ENCODE measurements at regions not wholly inside any gene's neighbourhood (a gene's known extent, or its start where the extent isn't known, plus 50 kb on each side); places are given as distances from the start of the nearest gene placed in this dataset.

DNA sequence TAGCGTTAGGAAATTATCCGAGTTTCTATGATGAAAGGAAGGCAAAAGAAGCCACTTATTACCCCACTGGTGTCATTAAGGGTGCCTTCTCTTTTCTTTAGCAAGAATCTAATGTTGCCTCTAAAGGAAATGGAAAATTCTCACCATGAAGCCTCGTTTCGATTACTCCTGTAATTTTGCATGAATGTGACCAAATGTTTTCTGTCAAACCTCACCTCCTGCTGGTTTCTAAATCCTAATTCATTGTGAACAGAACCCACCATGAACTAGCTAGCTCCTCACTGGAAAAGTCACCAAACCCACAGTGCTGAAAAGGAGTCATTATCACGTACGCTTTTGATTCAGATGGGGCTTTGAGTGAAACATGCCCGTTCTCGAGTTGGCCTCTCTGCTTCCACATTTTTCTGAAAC is 119.9 kb downstream of the COPS8 start:
- Histone ChIP-seq H3K4me1 (ENCODE audit: control insufficient read depth, low read length) (no peaks in the 10 kb centered on the region), H3K9me3 (ENCODE audit: control insufficient read depth, insufficient read depth, low read length) (no peaks in the 10 kb centered on the region), H3F3A (ENCODE audit: control insufficient read depth, insufficient read depth) (no peaks in the 10 kb centered on the region), H3K4me2 (ENCODE audit: low read length) (no peak overlapping the region), H3K27me3 (ENCODE audit: control insufficient read depth, low read length) (no peaks in the 10 kb centered on the region), H3K27ac (ENCODE audit: low read depth, low read length) (no peak overlapping the region), H3K79me2 (ENCODE audit: control insufficient read depth, low read length) (no peaks in the 10 kb centered on the region), H3K9me2 (replicated peaks; ENCODE audit: control insufficient read depth, low read length) (no peaks in the 10 kb centered on the region), H3K4me3 (ENCODE audit: low read length) (no peak overlapping the region), H4K20me1 (ENCODE audit: control insufficient read depth, insufficient read depth, low read depth, low read length) (no peaks in the 10 kb centered on the region), H3K36me3 (ENCODE audit: control insufficient read depth, low read length) (no peaks in the 10 kb centered on the region)
- no peak for TF ChIP-seq EZH2phosphoT487 (IDR thresholded peaks at IDR 0.05; ENCODE audit: borderline replicate concordance, low read length)
- TF ChIP-seq, protein P1, sequence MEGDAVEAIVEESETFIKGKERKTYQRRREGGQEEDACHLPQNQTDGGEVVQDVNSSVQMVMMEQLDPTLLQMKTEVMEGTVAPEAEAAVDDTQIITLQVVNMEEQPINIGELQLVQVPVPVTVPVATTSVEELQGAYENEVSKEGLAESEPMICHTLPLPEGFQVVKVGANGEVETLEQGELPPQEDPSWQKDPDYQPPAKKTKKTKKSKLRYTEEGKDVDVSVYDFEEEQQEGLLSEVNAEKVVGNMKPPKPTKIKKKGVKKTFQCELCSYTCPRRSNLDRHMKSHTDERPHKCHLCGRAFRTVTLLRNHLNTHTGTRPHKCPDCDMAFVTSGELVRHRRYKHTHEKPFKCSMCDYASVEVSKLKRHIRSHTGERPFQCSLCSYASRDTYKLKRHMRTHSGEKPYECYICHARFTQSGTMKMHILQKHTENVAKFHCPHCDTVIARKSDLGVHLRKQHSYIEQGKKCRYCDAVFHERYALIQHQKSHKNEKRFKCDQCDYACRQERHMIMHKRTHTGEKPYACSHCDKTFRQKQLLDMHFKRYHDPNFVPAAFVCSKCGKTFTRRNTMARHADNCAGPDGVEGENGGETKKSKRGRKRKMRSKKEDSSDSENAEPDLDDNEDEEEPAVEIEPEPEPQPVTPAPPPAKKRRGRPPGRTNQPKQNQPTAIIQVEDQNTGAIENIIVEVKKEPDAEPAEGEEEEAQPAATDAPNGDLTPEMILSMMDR (IDR thresholded peaks at IDR 0.05; ENCODE audit: low read depth, low read length, poor library complexity, severe bottlenecking): no peak

DNA sequence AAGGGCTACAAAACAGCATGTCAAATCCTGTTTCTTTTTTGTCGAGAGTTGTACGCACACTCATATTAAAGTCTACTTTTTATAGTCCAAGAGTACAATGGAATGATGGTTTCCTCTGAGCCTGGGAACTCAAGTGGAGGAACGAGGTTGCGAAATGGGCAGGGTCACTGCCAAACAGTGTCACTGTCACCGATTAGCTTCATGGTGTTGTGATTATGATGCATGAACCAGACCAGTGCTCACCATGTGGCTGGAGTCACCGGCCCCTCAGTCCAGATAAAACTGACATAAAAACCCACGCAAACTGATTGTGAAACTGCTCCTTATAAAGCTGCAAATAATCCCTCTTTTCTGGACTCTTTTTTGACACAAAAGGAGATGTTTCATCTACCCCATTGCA is 122.0 kb downstream of the COPS8 start:
- H3K36me3 ChIP-seq (ENCODE audit: control insufficient read depth, low read length): no peaks in the 10 kb centered on the region

DNA sequence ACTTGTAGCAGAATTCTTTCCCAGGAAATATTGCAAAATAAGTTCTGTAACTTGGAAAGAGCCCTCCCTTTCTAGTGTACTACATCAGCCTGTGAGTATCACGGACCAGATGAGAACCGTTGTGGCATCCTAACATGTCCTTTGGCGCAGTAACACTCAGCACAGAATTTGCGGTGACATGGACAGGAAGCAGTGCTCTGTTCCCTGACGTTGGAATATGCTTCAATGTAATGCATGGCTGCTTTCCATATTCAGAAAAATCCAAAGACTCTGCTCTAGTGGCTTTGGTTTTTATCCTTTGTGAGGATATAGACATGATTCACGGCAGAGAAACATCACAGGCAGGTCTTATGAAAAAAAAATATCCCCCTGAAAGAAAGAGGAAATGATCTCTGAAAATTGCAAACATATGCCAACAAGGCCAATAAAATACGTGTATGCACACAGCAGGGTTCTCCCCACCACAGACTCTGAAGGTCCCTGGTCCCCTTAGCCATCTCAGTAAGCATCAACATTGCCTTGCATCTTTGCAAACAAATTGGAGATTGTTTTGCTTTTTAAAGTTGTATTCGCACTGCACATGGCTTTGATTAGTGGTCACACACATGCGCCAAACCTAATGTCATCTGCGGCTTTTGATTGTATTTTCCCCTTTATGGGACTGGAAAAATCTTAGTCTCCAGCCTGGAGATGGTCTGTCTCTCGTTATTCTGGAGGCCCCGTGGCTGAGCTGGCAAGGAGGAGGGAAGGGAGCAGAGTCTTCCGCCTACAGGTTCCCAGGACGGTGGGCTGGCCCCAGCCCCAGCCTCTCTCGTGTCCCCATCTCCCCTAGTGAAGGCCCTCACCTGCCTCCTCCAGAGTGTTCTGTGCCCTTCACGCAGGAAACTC is 122.9 kb downstream of the COPS8 start:
- H3K4me2 ChIP-seq (ENCODE audit: low read length): no peak overlapping the region
- no peak overlapping the region for H3K4me3 ChIP-seq (ENCODE audit: low read length)
- H3F3A ChIP-seq (ENCODE audit: control insufficient read depth, insufficient read depth): peaks cover 6% of the 10 kb centered on the region; the same call in 1 of the 2 replicates
- H3K27ac ChIP-seq (ENCODE audit: low read depth, low read length): no peak overlapping the region
- no peaks in the 10 kb centered on the region for H3K79me2 ChIP-seq (ENCODE audit: control insufficient read depth, low read length)
- H4K20me1 ChIP-seq (ENCODE audit: control insufficient read depth, insufficient read depth, low read depth, low read length): no peaks in the 10 kb centered on the region
- TF ChIP-seq, protein P1 (IDR thresholded peaks at IDR 0.05; ENCODE audit: low read depth, low read length, poor library complexity, severe bottlenecking): no peak
- no peak for TF ChIP-seq EZH2phosphoT487 (IDR thresholded peaks at IDR 0.05; ENCODE audit: borderline replicate concordance, low read length)
- no peaks in the 10 kb centered on the region for H3K27me3 ChIP-seq (ENCODE audit: control insufficient read depth, low read length)
- peaks cover 18% of the 10 kb centered on the region; the same call in 1 of the 2 replicates for H3K9me3 ChIP-seq (ENCODE audit: control insufficient read depth, insufficient read depth, low read length)
- no peaks in the 10 kb centered on the region for H3K36me3 ChIP-seq (ENCODE audit: control insufficient read depth, low read length)
- H3K9me2 ChIP-seq (replicated peaks; ENCODE audit: control insufficient read depth, low read length): no peaks in the 10 kb centered on the region
- no peaks in the 10 kb centered on the region for H3K4me1 ChIP-seq (ENCODE audit: control insufficient read depth, low read length)

More for the DNA sequence above, 122.0 kb downstream of the COPS8 start:
- Histone ChIP-seq H3K4me1 (ENCODE audit: control insufficient read depth, low read length) (no peaks in the 10 kb centered on the region), H3K9me3 (ENCODE audit: control insufficient read depth, insufficient read depth, low read length) (peaks cover 14% of the 10 kb centered on the region; the same call in 1 of the 2 replicates), H3K4me3 (ENCODE audit: low read length) (no peak overlapping the region), H3F3A (ENCODE audit: control insufficient read depth, insufficient read depth) (peaks cover 5% of the 10 kb centered on the region; the same call in 1 of the 2 replicates), H3K4me2 (ENCODE audit: low read length) (no peak overlapping the region), H3K79me2 (ENCODE audit: control insufficient read depth, low read length) (no peaks in the 10 kb centered on the region), H3K9me2 (replicated peaks; ENCODE audit: control insufficient read depth, low read length) (no peaks in the 10 kb centered on the region), H3K27me3 (ENCODE audit: control insufficient read depth, low read length) (no peaks in the 10 kb centered on the region), H4K20me1 (ENCODE audit: control insufficient read depth, insufficient read depth, low read depth, low read length) (no peaks in the 10 kb centered on the region), H3K27ac (ENCODE audit: low read depth, low read length) (no peak overlapping the region)
- no peak for TF ChIP-seq EZH2phosphoT487 (IDR thresholded peaks at IDR 0.05; ENCODE audit: borderline replicate concordance, low read length)
- TF ChIP-seq, protein P1 (IDR thresholded peaks at IDR 0.05; ENCODE audit: low read depth, low read length, poor library complexity, severe bottlenecking): no peak
